ENCODE measurements at regions not wholly inside any gene's neighbourhood (a gene's known extent, or its start where the extent isn't known, plus 50 kb on each side); places are given as distances from the start of the nearest gene placed in this dataset.

DNA sequence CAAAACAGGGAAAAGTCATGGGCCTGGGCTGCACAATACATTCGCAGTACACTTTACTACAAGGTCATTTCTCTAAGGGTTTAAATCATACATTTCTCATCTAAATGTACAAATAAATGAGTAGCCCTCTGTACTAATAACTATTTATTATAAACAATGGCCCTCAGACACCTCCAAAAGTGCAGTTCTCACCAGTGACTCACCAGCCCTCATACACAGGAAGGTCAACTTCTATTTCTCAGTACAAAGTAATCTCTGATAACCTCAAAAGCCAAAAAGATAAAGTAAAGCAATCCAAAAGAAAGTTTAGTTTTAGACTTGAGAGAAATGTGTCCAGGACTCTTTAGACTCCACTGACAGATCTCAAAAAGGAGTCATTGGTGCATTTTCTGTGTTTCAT is 1258.1 kb upstream of the CDH6 start:
- TF ChIP-seq, protein P1, sequence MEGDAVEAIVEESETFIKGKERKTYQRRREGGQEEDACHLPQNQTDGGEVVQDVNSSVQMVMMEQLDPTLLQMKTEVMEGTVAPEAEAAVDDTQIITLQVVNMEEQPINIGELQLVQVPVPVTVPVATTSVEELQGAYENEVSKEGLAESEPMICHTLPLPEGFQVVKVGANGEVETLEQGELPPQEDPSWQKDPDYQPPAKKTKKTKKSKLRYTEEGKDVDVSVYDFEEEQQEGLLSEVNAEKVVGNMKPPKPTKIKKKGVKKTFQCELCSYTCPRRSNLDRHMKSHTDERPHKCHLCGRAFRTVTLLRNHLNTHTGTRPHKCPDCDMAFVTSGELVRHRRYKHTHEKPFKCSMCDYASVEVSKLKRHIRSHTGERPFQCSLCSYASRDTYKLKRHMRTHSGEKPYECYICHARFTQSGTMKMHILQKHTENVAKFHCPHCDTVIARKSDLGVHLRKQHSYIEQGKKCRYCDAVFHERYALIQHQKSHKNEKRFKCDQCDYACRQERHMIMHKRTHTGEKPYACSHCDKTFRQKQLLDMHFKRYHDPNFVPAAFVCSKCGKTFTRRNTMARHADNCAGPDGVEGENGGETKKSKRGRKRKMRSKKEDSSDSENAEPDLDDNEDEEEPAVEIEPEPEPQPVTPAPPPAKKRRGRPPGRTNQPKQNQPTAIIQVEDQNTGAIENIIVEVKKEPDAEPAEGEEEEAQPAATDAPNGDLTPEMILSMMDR (IDR thresholded peaks at IDR 0.05), result no peak
- TF ChIP-seq POLR2A (IDR thresholded peaks at IDR 0.05), result no peak

Measured in body of pancreas (tissue), 4 donors.